ENCODE measurements at regions not wholly inside any gene's neighbourhood (a gene's known extent, or its start where the extent isn't known, plus 50 kb on each side); places are given as distances from the start of the nearest gene placed in this dataset.

GRCh38 chr4:126081336-126081735 is 766.6 kb downstream of the FAT4 start:
- TF ChIP-seq BRCA1 (CRISPR knock-in tag; IDR thresholded peaks at IDR 0.05) = no peak
- no peak for TF ChIP-seq REST (IDR thresholded peaks at IDR 0.05; ENCODE audit: borderline replicate concordance in 1 of 2, low read depth in 1 of 2, low read length in 2 of 2)
- TF ChIP-seq CTCF (CRISPR knock-in tag; IDR thresholded peaks at IDR 0.05) = no peak
- TF ChIP-seq U2AF1 (optimal IDR thresholded peaks at IDR 0.05; ENCODE audit: low read depth, low read length) = no peak
- no peak for TF ChIP-seq ZNF280D (CRISPR knock-in tag; IDR thresholded peaks at IDR 0.05)
- no peak for TF ChIP-seq ZMYM2 (CRISPR knock-in tag; IDR thresholded peaks at IDR 0.05)
- no peak for TF ChIP-seq NCOA2 (CRISPR knock-in tag; IDR thresholded peaks at IDR 0.05)
- no peak for TF ChIP-seq CEBPB (IDR thresholded peaks at IDR 0.05; ENCODE audit: borderline replicate concordance, low read depth, low read length)
